Activated CD8-positive, alpha-beta memory T cell treated with anti-CD3 and anti-CD28 coated beads for 24 hours (primary cell): ENCODE measurements at regions not wholly inside any gene's neighbourhood (a gene's known extent, or its start where the extent isn't known, plus 50 kb on each side); places are given as distances from the start of the nearest gene placed in this dataset.

Experiments used
- DNase-seq: peaks from one replicate; pipeline ENCODE4 v3.0.0-alpha.2; 2020

- no peak for DNase-seq
Observed at GRCh38 chr5:107293541-107294210, 377.1 kb downstream of the EFNA5 start.

DNA sequence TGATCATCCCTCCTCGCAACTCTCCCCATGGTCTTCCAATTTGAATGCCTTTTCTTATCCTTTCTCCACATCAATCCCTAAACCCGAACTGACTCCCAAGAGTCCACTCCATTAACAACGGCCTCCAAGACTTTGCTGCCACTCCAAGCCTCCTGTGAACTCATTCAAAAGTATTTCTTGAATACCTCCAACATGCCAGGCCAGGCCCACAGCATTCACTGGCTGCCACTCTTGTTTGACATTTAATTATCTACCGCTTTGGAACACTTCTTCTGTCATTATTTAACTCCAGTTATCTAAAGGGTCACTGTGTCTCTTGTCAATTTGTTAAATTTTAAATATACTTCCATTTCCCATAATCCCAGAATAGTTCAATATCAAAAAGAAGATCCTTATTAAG, 378.9 kb downstream of the EFNA5 start:
- DNase-seq: no peak

DNA sequence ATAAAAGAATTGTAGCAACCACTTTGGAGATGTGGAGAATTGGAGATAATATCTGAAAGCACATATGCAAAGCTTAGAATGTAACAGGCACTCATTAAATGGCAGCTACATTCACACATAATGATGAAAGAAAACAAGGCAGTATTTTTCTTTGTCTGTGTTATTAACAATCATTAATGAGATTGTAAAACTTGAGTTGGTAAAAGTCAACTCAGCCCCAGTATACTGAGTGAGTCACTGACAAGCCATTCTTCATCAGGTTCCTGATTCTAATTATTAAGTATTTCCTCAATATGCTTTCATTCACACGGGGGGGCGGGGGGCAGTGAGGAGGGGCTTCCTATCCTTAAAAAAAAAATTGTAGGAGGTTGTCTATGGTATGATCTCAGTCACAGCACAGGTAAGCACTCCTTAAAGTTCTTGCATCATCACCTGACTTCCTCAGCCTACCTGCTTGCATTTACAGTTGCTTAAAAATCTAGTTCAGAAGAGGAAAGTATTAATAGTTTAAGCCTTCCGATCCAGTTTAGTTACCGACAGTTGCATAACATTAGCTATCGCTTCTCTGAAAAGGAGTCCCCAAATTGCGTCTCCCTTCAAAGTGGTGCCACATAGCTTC, 379.8 kb downstream of the EFNA5 start:
- DNase-seq: no peak

GRCh38 chr5:107289030-107289714, 381.6 kb downstream of the EFNA5 start:
- DNase-seq: no peak

GRCh38 chr5:107286447-107287098, 384.2 kb downstream of the EFNA5 start:
- no peak for DNase-seq

GRCh38 chr5:107285772-107286171, 385.0 kb downstream of the EFNA5 start:
- no peak for DNase-seq

GRCh38 chr5:107284822-107285525, 385.8 kb downstream of the EFNA5 start:
- DNase-seq: no peak

GRCh38 chr5:107282061-107282460, 388.7 kb downstream of the EFNA5 start:
- DNase-seq: no peak

DNA sequence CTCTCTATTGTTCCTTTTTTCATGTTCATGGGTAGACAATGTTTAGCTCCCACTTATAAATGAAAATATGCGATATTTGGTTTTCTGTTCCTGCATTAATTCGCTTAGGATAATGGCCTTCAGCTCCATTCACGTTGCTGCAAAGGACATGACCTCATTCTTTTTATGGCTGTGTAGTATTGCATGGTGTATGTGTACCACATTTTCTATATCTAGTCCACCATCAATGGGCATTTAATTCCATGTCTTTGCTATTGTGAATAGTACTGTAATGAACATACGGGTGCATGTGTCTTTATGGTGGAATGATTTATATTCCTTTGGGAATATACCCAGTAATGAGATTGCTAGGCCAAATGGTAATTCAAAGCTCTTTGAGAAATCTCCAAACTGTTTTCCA, 392.0 kb downstream of the EFNA5 start:
- DNase-seq: no peak

DNA sequence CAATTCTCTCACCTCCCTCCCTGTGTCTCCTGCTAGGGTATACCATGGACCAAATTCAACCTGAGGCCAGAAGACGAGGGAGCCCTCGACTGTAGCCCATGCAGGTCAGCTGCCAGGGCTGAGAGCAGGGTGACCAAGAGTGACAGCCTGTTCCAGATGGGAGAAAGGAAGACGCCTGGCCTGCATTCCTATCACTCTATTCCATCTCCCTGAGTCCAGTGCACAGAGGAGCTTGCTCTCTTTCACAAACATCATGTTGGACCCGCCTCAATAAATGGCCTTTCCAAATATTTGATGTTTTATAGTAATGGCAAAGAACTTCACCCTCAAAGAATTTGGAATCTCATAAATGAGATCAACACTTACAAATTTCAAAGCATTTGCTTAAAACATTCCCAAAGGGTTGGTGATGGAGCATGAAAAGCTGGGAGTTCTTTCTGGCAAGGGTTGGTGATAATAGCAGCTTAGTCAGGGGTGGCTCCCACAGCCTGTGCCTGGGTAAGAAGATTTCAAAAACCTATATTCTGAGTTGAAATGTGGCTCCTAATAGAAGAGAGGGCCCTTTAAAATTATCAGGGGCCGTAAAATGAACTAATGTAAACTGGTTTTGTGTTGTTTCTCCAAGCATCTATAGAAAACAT, 393.1 kb downstream of the EFNA5 start:
- no peak for DNase-seq

DNA sequence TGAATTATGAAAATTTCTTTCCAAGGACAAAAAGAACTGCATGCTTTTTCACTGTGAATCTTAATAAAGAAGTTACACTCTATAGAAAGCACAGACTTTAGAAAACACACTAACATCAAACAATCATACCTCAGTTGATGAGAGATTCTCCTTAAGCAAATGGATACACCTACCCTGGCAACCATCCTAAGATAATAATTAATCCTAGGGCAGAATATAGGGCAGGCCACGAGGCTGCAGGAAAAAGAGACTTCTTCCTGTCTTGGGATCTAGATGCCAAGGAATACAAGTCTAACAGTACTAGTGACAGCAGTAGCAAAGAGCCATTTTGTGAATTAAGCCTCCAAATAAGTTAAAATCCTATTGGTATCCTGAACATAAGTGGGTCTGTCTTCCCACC, 395.4 kb downstream of the EFNA5 start:
- DNase-seq: no peak

DNA sequence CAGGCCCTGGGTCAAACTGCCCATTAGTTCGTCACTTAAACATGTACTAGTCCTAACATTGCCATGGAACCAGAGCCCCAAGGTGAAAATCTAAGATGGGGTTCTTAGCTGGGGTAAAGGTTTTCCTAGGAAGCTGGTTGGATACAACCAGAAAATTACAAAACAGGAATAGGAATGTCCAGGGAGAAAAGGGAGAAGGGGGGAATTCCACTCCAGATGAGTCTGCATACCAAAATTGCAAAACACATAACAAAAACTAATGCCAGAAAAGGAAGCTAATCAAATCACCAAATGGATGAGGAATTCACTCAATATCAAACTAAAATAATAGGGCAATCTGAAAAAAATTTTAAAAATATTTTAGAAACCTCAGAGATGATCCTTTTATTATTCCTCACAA, 396.2 kb downstream of the EFNA5 start:
- no peak for DNase-seq

GRCh38 chr5:107272954-107273353, 397.8 kb downstream of the EFNA5 start:
- DNase-seq: no peak

- no peak for DNase-seq
Observed at GRCh38 chr5:107272509-107272908, 398.2 kb downstream of the EFNA5 start.

GRCh38 chr5:107271682-107272350, 398.9 kb downstream of the EFNA5 start:
- DNase-seq: no peak

GRCh38 chr5:107270561-107270960, 400.2 kb downstream of the EFNA5 start:
- no peak for DNase-seq

DNA sequence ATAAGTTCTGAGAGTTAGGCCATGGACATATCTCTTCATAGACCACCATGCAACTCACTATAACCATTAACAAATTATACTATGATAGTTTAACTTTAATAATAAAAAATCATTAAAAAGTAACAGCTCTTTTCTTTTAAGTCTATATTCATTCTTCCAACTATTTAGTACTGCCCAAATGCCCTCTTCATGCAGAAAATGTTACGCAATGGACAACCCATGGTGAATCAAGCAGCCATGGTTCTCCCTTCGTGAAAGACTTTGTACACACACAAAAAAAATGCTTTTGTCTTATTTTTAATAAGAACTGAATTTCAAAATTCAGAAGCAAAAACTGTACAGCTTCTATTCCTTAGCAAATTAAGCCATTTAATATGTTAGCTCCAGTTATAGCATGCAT, 401.1 kb downstream of the EFNA5 start:
- no peak for DNase-seq

DNA sequence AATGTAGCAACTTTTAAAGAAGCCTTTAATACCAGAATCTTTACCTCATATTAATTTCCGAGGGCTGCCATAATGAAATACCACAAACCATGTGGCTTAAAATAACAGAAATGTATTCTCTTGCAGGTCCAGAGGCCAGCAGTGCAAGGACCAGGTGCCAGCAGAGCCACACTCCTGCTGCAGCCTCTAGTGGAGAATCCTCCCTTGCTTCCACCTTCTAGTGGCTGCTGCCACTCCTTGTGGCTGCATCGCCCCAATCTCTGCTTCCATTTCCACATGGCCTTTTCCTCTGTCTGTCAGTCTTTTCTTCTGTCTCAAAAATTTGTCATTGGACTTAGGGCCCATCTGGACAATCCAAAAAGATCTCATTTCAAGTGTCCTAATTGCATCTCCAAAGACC, 401.5 kb downstream of the EFNA5 start:
- no peak for DNase-seq

- no peak for DNase-seq
Observed at GRCh38 chr5:107268241-107268640, 402.5 kb downstream of the EFNA5 start.

DNA sequence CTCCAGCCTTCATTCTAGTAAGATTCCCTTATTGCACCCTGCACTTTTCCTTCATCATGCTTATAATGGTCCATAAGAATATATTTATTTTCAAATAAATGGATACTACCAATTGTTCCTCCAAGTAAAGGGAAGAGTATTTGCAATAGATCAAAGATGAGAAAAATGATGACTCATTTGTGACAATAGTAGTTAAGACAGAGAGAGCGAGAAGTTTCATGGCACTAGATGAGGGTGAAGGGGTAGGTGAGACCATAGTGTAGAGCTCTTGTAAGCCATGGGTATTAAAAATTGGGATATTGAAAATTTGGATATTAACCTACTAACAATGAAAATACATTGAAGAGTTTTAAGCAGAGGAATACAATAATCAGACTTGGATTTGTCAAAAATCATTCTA, 404.6 kb downstream of the EFNA5 start:
- DNase-seq: no peak

GRCh38 chr5:107265193-107265592, 405.5 kb downstream of the EFNA5 start:
- DNase-seq: no peak

DNA sequence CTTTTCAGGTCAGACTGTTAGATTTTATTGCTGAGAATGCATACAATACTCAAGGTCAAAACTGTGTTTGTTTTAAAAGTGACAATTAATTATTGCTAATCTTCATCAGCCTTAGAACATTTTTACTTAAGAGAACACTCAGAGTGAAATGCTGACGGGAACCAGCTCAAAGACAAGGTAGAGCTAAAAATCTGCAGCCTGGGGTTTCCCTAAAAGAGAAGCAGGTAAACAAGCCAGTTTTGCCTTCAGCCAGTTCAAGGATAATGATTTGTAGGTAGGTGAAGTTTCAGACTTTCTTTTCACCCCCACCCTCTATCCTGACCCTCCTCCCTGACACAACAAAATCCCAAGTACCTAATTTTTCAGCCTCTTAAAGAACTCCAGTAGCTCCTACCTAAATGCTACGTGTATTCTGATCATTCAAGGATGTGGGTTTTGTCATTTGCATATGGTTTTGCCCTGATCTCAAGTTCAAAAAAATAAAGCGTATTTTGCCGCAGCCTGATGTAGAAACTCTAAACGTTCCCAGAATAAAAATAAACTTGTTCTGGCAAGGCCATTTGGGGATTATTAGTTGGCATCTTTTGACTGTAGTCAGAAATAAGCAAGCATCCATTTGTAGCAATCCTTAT, 407.2 kb downstream of the EFNA5 start:
- no peak for DNase-seq
